Activated naive CD8-positive, alpha-beta T cell (primary cell): ENCODE measurements at regions not wholly inside any gene's neighbourhood (a gene's known extent, or its start where the extent isn't known, plus 50 kb on each side); places are given as distances from the start of the nearest gene placed in this dataset.
"Not testable (repeated sequence)": the region's sequence is repeated elsewhere in the genome, so short reads cannot be mapped to it uniquely, and the experiment has no call there.

ENCODE experiments used
- H3K27ac Mint-ChIP-seq: one replicate; pipeline ENCODE4 v1.8.0; 2021; ENCODE audit warnings: mixed read lengths
- H3K27me3 Mint-ChIP-seq: one replicate; pipeline ENCODE4 v1.8.0; 2021; ENCODE audit warnings: mixed read lengths
- H3K36me3 Mint-ChIP-seq: one replicate; pipeline ENCODE4 v1.8.0; 2021; ENCODE audit warnings: mixed read lengths
- H3K4me1 Mint-ChIP-seq: one replicate; pipeline ENCODE4 v1.8.0; 2021; ENCODE audit warnings: low read depth, mixed read lengths
- H3K4me3 Mint-ChIP-seq: one replicate; pipeline ENCODE4 v1.8.0; 2021; ENCODE audit warnings: mild to moderate bottlenecking, mixed read lengths
- H3K9me3 Mint-ChIP-seq: one replicate; pipeline ENCODE4 v1.8.0; 2021; ENCODE audit warnings: low read depth, mixed read lengths

DNA sequence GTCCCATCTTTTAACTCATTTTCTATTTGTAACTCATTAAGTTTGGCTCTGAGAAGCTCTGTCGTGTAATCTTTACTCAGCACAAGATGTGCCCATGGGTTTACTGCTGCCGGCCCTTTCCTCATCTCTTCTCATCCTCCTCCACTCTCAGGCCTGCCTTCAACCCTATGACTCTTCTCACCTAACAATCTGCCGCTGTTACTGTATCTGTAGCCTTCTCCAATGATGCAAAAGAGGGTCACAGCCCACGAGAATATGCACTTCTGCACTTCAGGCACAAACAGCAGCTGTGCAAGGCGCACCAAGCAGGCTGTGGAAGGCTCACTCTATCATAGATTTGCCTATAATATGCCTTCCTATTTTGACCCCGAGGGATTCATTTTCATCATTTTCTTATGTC is 546.5 kb upstream of the GALNTL6 start:
- Mint-ChIP-seq H3K4me3 (no peak overlapping the region), H3K36me3 (no peaks in the 10 kb centered on the region), H3K27ac (no peak overlapping the region), H3K27me3 (no peaks in the 10 kb centered on the region), H3K4me1 (no peaks in the 10 kb centered on the region), H3K9me3 (peaks cover 7% of the 10 kb centered on the region)

DNA sequence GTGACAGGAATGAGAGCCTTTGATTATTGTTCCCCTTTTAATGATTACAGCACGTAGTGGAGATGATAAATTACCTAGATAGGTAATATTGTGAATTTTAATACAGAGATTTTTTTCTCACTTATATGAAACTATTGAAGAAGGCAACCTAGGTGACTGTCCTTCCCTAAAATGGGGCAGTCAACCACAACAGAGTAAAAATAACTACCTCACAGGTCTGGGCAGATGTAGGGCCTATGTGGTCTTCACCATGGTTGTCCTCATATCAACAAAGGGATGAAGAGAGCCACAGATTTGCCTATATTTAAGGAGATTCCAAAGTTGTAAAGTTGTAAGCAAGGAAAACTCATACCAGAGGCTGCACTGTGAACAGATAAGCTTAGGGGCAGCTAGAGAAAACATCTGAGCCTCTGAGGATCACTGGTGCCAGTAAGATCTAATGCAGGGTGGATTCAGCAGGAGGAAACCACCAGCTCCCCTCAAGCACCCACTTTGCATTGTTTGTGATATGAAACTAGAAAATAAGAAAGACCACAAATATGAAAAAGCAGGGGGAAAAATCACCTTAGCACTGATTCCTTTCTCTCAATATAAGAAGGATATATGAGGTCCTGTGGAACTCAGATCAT is 547.9 kb upstream of the GALNTL6 start:
- Mint-ChIP-seq H3K27me3 (no peaks in the 10 kb centered on the region), H3K36me3 (no peaks in the 10 kb centered on the region), H3K27ac (no peak overlapping the region), H3K4me3 (no peak overlapping the region), H3K4me1 (no peaks in the 10 kb centered on the region), H3K9me3 (peaks cover 11% of the 10 kb centered on the region)

- H3K4me1 Mint-ChIP-seq, result no peaks in the 10 kb centered on the region
- H3K9me3 Mint-ChIP-seq, result peaks cover 8% of the 10 kb centered on the region
Observed at GRCh38 chr4:171256223-171256622, 557.0 kb upstream of the GALNTL6 start.

DNA sequence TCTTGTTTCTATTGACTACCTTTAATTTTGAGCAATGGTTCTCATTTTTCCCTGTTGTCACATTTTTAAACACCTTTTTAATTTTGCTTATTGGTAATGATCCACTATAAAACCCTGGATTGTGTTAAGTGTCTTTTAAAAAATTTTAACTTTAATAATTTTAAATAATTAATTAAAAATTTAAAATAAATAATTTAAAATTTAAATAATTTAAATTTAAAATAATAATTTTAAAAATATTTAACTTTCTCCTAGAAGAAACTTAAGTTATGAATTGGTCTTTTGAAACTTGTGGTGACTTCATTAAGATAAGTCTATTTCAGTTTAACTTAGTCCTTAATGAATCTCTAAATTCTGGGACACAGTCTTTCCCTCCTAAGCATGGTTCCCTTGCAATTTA is 566.3 kb upstream of the GALNTL6 start:
- Mint-ChIP-seq H3K36me3 (no peaks in the 10 kb centered on the region), H3K4me1 (no peaks in the 10 kb centered on the region), H3K4me3 (no peak overlapping the region), H3K27ac (no peak overlapping the region), H3K27me3 (no peaks in the 10 kb centered on the region), H3K9me3 (peaks cover 12% of the 10 kb centered on the region)

More at GRCh38 chr4:171256223-171256622, 557.0 kb upstream of the GALNTL6 start:
- H3K4me3 Mint-ChIP-seq, result no peak overlapping the region
- no peaks in the 10 kb centered on the region for H3K27me3 Mint-ChIP-seq
- H3K27ac Mint-ChIP-seq, result no peak overlapping the region
- no peaks in the 10 kb centered on the region for H3K36me3 Mint-ChIP-seq

- Mint-ChIP-seq H3K27ac (no peak overlapping the region), H3K4me3 (no peak overlapping the region), H3K27me3 (no peaks in the 10 kb centered on the region), H3K36me3 (no peaks in the 10 kb centered on the region), H3K9me3 (peaks cover 12% of the 10 kb centered on the region), H3K4me1 (no peaks in the 10 kb centered on the region)
Observed at GRCh38 chr4:171242831-171243230, 570.4 kb upstream of the GALNTL6 start.

- Mint-ChIP-seq H3K27me3 (no peaks in the 10 kb centered on the region), H3K27ac (no peak overlapping the region), H3K36me3 (no peaks in the 10 kb centered on the region), H3K4me1 (no peaks in the 10 kb centered on the region), H3K9me3 (peaks cover 12% of the 10 kb centered on the region), H3K4me3 (no peak overlapping the region)
Observed at GRCh38 chr4:171239196-171239595, 574.0 kb upstream of the GALNTL6 start.

- Mint-ChIP-seq H3K27ac (no peak overlapping the region), H3K4me1 (no peaks in the 10 kb centered on the region), H3K27me3 (no peaks in the 10 kb centered on the region), H3K36me3 (no peaks in the 10 kb centered on the region), H3K4me3 (no peak overlapping the region), H3K9me3 (peaks cover 12% of the 10 kb centered on the region)
Observed at GRCh38 chr4:171235521-171235920, 577.7 kb upstream of the GALNTL6 start.

DNA sequence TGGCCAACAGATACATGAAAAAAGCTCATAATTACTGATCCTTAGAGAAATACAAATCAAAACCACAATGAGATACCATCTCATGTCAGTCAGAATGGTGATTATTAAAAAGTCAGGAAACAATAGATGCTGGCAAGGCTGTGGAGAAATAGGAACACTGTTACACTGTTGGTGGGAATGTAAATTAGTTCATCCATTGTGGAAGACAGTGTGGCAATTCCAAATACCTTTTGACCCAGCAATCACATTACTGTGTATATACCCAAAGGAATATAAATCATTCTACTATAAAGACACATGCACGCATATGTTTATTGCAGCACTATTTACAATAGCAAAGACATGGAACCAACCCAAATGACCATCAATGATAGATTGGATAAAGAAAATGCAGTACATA is 583.9 kb upstream of the GALNTL6 start:
- not testable (repeated sequence) for H3K4me1 Mint-ChIP-seq, H3K36me3 Mint-ChIP-seq, H3K9me3 Mint-ChIP-seq, H3K27me3 Mint-ChIP-seq, H3K27ac Mint-ChIP-seq, H3K4me3 Mint-ChIP-seq

DNA sequence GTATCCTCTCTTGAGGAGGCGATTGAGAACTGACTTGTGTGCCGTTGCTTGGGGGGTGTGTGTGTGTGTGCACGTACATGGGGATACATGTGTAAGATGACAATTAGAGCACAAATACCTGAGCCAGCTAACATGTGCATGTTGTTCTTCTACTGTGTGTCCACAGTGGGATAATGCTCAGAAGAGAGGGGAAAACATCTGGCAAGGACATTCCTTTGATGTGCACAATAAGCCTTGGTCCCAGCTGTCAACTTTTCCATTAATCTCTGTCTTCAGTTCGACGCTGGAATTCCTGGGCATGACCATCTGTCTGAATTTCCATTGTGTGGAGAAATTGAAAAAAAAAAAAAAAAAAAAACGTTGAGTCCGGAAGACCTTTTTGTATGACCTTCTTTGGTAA is 592.0 kb upstream of the GALNTL6 start:
- Mint-ChIP-seq H3K27ac (no peak overlapping the region), H3K27me3 (no peaks in the 10 kb centered on the region), H3K4me3 (no peak overlapping the region)

DNA sequence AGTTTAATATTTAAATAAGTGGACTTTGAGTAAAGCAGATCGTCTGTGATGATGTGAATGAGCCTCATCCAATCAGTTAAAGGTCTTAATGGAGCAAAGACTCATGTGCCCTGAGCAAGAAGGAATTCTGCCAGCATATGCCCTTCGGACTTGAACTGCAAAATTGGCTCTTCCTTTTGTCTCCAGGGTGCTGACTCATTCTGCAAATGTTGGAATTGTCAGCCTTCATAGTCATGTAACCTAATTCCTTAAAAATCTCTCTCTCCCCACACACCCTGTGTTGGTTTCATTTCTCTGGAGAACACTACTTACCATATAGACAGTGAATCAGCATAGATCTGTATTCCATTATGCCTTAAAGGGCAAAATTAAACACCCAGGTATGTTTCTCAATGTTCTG is 609.8 kb upstream of the GALNTL6 start:
- Mint-ChIP-seq H3K4me3 (no peak overlapping the region), H3K4me1 (no peaks in the 10 kb centered on the region), H3K36me3 (no peaks in the 10 kb centered on the region), H3K27me3 (no peaks in the 10 kb centered on the region), H3K9me3 (peaks cover 4% of the 10 kb centered on the region), H3K27ac (no peak overlapping the region)

More for the DNA sequence above, 592.0 kb upstream of the GALNTL6 start:
- peaks cover 15% of the 10 kb centered on the region for H3K9me3 Mint-ChIP-seq
- H3K36me3 Mint-ChIP-seq, result no peaks in the 10 kb centered on the region
- H3K4me1 Mint-ChIP-seq, result no peaks in the 10 kb centered on the region

- H3K36me3 Mint-ChIP-seq, result no peaks in the 10 kb centered on the region
- peaks cover 3% of the 10 kb centered on the region for H3K9me3 Mint-ChIP-seq
- H3K4me1 Mint-ChIP-seq, result no peaks in the 10 kb centered on the region
- no peak overlapping the region for H3K27ac Mint-ChIP-seq
- H3K27me3 Mint-ChIP-seq, result no peaks in the 10 kb centered on the region
- H3K4me3 Mint-ChIP-seq, result no peak overlapping the region
Observed at GRCh38 chr4:171202908-171203307, 610.3 kb upstream of the GALNTL6 start.

- Mint-ChIP-seq H3K27ac (no peak overlapping the region), H3K36me3 (no peaks in the 10 kb centered on the region), H3K27me3 (no peaks in the 10 kb centered on the region), H3K9me3 (no peaks in the 10 kb centered on the region), H3K4me1 (no peaks in the 10 kb centered on the region), H3K4me3 (no peak overlapping the region)
Observed at GRCh38 chr4:171186700-171187099, 626.5 kb upstream of the GALNTL6 start.

DNA sequence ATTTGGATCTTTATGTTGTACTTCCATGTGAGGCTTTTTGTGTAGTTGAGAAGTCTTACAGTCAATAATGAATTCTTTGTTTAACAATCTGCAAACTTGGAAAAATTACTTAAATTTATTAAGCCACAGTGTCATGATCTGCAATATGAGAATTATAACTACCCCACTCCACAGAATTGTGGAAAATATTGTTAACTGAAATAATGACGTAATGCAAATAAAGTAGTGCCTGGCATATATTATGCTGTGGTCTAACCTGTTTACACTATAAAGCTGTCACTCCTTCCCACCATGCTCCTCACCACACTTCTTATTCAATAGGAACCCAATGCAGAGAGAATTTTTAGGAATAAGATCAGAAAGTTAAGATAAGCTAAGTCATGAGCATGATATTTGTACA is 632.1 kb upstream of the GALNTL6 start:
- Mint-ChIP-seq H3K4me1 (no peaks in the 10 kb centered on the region), H3K27ac (no peak overlapping the region), H3K36me3 (no peaks in the 10 kb centered on the region), H3K27me3 (no peaks in the 10 kb centered on the region), H3K4me3 (no peak overlapping the region), H3K9me3 (peaks cover 3% of the 10 kb centered on the region)

- H3K36me3 Mint-ChIP-seq, result no peaks in the 10 kb centered on the region
- H3K4me1 Mint-ChIP-seq, result no peaks in the 10 kb centered on the region
- no peak overlapping the region for H3K27ac Mint-ChIP-seq
- peaks cover 42% of the 10 kb centered on the region for H3K9me3 Mint-ChIP-seq
- no peaks in the 10 kb centered on the region for H3K27me3 Mint-ChIP-seq
- no peak overlapping the region for H3K4me3 Mint-ChIP-seq
Observed at GRCh38 chr4:171170671-171171070, 642.5 kb upstream of the GALNTL6 start.

DNA sequence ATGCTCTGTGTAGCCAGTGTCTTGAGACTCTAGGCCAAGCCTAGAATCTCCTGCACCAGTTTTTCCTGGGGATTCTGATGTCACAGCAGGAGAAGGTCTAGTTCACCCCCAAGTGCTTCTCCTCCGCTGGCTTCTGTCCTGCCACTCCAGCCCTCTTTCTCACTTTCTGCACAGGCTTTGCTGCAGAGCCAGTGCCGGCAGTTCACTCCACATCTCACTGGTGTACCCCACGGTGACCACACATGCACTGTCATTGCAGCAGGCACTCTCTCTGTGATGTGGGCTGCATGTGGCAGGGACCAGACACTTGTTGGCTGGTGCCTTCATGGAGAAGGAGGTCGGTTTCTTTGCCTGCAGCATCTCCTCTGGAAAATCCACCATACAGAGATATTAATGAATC is 643.8 kb upstream of the GALNTL6 start:
- H3K4me3 Mint-ChIP-seq, result no peak overlapping the region
- H3K4me1 Mint-ChIP-seq, result no peaks in the 10 kb centered on the region
- no peaks in the 10 kb centered on the region for H3K27me3 Mint-ChIP-seq
- peaks cover 37% of the 10 kb centered on the region for H3K9me3 Mint-ChIP-seq
- no peaks in the 10 kb centered on the region for H3K36me3 Mint-ChIP-seq
- H3K27ac Mint-ChIP-seq, result no peak overlapping the region

DNA sequence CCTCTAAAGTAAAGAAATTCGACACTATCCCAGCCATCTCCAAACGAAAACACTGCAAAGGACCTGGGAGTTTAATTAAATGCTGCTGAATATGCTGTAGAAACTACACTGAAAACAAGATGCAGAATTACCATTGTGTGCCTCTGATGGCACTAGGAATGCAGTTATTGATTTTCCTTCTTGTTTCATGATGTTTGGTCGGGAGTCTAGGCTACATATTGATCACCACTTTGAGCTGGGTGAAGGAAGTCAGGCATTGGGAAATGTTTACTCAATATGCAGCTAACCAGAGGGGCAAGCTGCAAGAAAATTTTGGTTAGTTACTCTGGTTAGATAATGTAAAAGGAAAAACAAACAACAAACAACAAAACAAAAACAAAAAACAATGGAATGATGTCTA is 650.7 kb upstream of the GALNTL6 start:
- Mint-ChIP-seq H3K4me3 (no peak overlapping the region), H3K4me1 (no peaks in the 10 kb centered on the region), H3K27me3 (no peaks in the 10 kb centered on the region), H3K36me3 (no peaks in the 10 kb centered on the region), H3K27ac (no peak overlapping the region), H3K9me3 (peaks cover 13% of the 10 kb centered on the region)
